ENCODE measurements at regions not wholly inside any gene's neighbourhood (a gene's known extent, or its start where the extent isn't known, plus 50 kb on each side); places are given as distances from the start of the nearest gene placed in this dataset.

DNA sequence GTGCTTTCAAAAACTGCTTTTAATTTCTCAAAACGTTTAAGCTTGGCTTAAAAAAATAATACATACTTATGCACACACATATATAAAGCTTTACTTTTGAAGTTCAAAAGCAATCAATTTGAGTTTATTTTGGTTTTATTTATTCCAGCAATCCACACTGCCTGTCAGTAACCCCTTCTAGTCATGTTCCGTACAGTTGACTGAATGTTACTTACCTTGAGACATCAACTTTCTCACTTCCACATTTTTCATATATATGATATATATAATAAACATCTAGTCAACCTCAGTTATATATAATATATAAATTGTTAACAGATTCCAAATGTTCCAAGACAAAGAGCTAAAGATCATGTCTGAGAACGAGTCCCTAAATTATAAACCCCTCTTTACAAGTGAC, 1137.3 kb upstream of the ZEB2 start:
- Histone ChIP-seq H3K4me1 (ENCODE audit: insufficient read depth, low read length) (no peaks in the 10 kb centered on the region), H3K9ac (ENCODE audit: low read depth, low read length) (no peak overlapping the region), H3K36me3 (ENCODE audit: insufficient read depth, low read length) (no peaks in the 10 kb centered on the region), H3K9me3 (ENCODE audit: control insufficient read depth, insufficient read depth, low read length) (no peaks in the 10 kb centered on the region)

- Histone ChIP-seq H3K4me1 (ENCODE audit: insufficient read depth, low read length) (no peaks in the 10 kb centered on the region), H3K36me3 (ENCODE audit: insufficient read depth, low read length) (no peaks in the 10 kb centered on the region), H3K9ac (ENCODE audit: low read depth, low read length) (no peak overlapping the region)
Observed at GRCh38 chr2:145655165-145655765, 1135.3 kb upstream of the ZEB2 start.

GRCh38 chr2:145654746-145655145, 1134.8 kb upstream of the ZEB2 start:
- H3K9ac ChIP-seq (ENCODE audit: low read depth, low read length): no peak overlapping the region

More at GRCh38 chr2:145655165-145655765, 1135.3 kb upstream of the ZEB2 start:
- H3K9me3 ChIP-seq (ENCODE audit: control insufficient read depth, insufficient read depth, low read length): no peaks in the 10 kb centered on the region

GRCh38 chr2:145654156-145654555, 1134.2 kb upstream of the ZEB2 start:
- Histone ChIP-seq H3K36me3 (ENCODE audit: insufficient read depth, low read length) (no peaks in the 10 kb centered on the region), H3K9ac (ENCODE audit: low read depth, low read length) (no peak overlapping the region), H3K9me3 (ENCODE audit: control insufficient read depth, insufficient read depth, low read length) (no peaks in the 10 kb centered on the region), H3K4me1 (ENCODE audit: insufficient read depth, low read length) (no peaks in the 10 kb centered on the region)

More at GRCh38 chr2:145654746-145655145, 1134.8 kb upstream of the ZEB2 start:
- Histone ChIP-seq H3K9me3 (ENCODE audit: control insufficient read depth, insufficient read depth, low read length) (no peaks in the 10 kb centered on the region), H3K4me1 (ENCODE audit: insufficient read depth, low read length) (no peaks in the 10 kb centered on the region), H3K36me3 (ENCODE audit: insufficient read depth, low read length) (no peaks in the 10 kb centered on the region)

DNA sequence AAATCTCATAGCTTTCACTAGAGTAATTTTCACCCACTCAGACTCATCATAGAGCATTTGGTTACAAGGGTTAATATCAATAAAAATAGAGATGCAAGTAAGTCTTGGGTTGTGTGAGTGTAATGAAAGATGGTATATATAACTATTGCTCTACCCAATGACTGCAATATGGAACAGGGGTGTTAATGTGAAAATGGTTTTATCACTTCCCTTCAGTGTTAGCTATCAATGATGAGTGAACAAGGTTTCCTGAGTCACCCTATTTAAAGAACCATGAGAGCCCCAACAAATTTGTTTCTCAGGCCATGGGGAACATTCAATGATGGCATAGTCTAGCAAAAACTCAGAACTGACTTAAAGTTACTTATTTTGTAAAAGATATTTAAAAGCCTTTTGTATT, 1133.6 kb upstream of the ZEB2 start:
- no peaks in the 10 kb centered on the region for H3K36me3 ChIP-seq (ENCODE audit: insufficient read depth, low read length)
- no peaks in the 10 kb centered on the region for H3K9me3 ChIP-seq (ENCODE audit: control insufficient read depth, insufficient read depth, low read length)
- H3K4me1 ChIP-seq (ENCODE audit: insufficient read depth, low read length): no peaks in the 10 kb centered on the region
- no peak overlapping the region for H3K9ac ChIP-seq (ENCODE audit: low read depth, low read length)

DNA sequence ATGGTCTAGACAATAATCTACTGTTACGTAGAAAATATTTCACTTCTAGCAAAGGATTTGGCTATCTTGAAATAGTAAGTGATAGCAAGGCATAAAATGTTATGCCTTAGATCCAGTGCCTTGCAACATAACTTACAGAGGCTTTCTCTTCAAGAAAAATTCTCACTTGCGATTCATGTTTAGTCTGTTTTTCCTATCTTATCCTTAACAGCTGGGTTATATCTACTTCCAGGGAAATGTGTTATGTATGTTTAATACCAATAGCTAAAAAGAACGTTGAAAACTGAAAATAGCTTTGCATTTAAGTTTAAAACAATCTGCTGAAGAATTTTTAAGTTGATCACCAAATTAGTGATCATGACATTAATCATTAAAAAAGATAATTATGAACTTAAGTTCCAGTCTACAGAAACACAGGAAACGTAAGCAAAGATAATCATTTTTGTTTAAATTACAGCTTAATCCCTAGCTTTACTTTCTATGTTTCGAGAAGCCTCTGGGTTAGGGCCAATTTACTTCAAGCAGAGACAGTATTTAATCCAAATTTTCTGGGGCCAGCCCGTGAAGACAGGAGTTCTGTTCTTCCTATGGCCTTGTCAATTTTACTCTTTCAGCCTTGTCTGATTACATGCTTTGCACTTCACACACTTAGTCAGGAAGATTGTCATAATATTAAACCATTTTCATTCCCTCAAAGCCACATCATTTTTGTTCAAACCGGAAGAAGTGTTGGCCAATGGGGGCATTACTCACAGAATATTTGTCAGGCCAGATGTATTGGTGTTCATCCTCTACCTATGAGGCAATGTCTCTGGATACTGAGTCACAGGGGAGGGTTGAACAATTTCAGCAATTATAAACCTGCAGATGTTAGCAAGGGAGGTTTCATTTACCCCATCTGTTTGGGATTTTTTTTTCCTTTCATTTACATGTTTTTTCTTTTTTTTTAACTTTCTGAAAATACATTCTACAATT, 1132.9 kb upstream of the ZEB2 start:
- H3K36me3 ChIP-seq (ENCODE audit: insufficient read depth, low read length): no peaks in the 10 kb centered on the region
- H3K9ac ChIP-seq (ENCODE audit: low read depth, low read length): no peak overlapping the region
- H3K9me3 ChIP-seq (ENCODE audit: control insufficient read depth, insufficient read depth, low read length): no peaks in the 10 kb centered on the region
- H3K4me1 ChIP-seq (ENCODE audit: insufficient read depth, low read length): no peaks in the 10 kb centered on the region

GRCh38 chr2:145652036-145652435, 1132.1 kb upstream of the ZEB2 start:
- no peaks in the 10 kb centered on the region for H3K9me3 ChIP-seq (ENCODE audit: control insufficient read depth, insufficient read depth, low read length)
- no peaks in the 10 kb centered on the region for H3K4me1 ChIP-seq (ENCODE audit: insufficient read depth, low read length)
- no peaks in the 10 kb centered on the region for H3K36me3 ChIP-seq (ENCODE audit: insufficient read depth, low read length)
- no peak overlapping the region for H3K9ac ChIP-seq (ENCODE audit: low read depth, low read length)

DNA sequence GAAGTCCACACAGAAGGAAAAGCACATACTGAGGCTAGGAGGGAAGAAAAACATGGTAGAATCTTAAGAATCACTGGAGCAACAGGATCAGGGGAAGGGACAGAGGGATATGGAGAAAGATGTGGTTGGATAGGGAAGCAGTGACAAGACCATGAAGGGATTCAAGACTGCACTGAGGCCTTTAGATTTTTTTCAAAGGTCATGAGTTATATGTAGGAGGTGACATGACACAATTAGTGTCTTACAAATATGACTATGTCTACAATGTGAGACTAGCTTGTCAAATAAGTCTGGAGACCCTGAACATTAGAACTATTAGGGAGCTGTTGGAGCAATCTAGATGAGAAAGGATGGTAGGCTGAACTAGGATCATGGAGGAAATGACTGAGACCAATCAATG, 1130.3 kb upstream of the ZEB2 start:
- H3K36me3 ChIP-seq (ENCODE audit: insufficient read depth, low read length): no peaks in the 10 kb centered on the region
- H3K9ac ChIP-seq (ENCODE audit: low read depth, low read length): no peak overlapping the region
- no peaks in the 10 kb centered on the region for H3K9me3 ChIP-seq (ENCODE audit: control insufficient read depth, insufficient read depth, low read length)
- H3K4me1 ChIP-seq (ENCODE audit: insufficient read depth, low read length): no peaks in the 10 kb centered on the region

DNA sequence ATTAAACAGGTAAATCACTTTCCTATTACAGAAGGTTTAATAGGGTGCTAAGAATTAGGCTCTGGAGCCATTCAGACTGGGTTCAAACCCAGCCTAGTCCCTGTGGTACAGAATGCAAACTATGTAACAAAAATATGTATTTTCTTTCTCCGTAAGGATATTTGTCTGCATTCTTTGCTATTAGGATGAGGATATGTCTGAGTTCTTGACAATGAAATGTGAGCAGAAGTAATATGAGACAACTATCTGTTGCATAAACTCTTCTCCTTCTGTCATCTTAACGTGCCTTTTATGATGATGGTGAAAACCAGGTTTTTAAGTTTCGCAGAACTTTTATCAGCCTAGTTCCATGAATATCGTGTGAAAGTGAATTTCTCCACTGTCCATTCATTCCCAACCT, 1129.1 kb upstream of the ZEB2 start:
- Histone ChIP-seq H3K9me3 (ENCODE audit: control insufficient read depth, insufficient read depth, low read length) (no peaks in the 10 kb centered on the region), H3K9ac (ENCODE audit: low read depth, low read length) (no peak overlapping the region), H3K36me3 (ENCODE audit: insufficient read depth, low read length) (no peaks in the 10 kb centered on the region), H3K4me1 (ENCODE audit: insufficient read depth, low read length) (peaks cover 9% of the 10 kb centered on the region; the same call in 1 of the 2 replicates)

- H3K36me3 ChIP-seq (ENCODE audit: insufficient read depth, low read length): no peaks in the 10 kb centered on the region
- peaks cover 9% of the 10 kb centered on the region; the same call in 1 of the 2 replicates for H3K4me1 ChIP-seq (ENCODE audit: insufficient read depth, low read length)
- H3K9ac ChIP-seq (ENCODE audit: low read depth, low read length): no peak overlapping the region
- no peaks in the 10 kb centered on the region for H3K9me3 ChIP-seq (ENCODE audit: control insufficient read depth, insufficient read depth, low read length)
Observed at GRCh38 chr2:145644820-145645302, 1124.9 kb upstream of the ZEB2 start.

- Histone ChIP-seq H3K9me3 (ENCODE audit: control insufficient read depth, insufficient read depth, low read length) (no peaks in the 10 kb centered on the region), H3K9ac (ENCODE audit: low read depth, low read length) (no peak overlapping the region), H3K4me1 (ENCODE audit: insufficient read depth, low read length) (no peaks in the 10 kb centered on the region), H3K36me3 (ENCODE audit: insufficient read depth, low read length) (no peaks in the 10 kb centered on the region)
Observed at GRCh38 chr2:145638675-145639074, 1118.8 kb upstream of the ZEB2 start.

GRCh38 chr2:145635706-145636427, 1115.9 kb upstream of the ZEB2 start:
- H3K4me1 ChIP-seq (ENCODE audit: insufficient read depth, low read length): no peaks in the 10 kb centered on the region

GRCh38 chr2:145631561-145631960, 1111.6 kb upstream of the ZEB2 start:
- Histone ChIP-seq H3K4me1 (ENCODE audit: insufficient read depth, low read length) (no peaks in the 10 kb centered on the region), H3K9ac (ENCODE audit: low read depth, low read length) (no peak overlapping the region), H3K9me3 (ENCODE audit: control insufficient read depth, insufficient read depth, low read length) (no peaks in the 10 kb centered on the region), H3K36me3 (ENCODE audit: insufficient read depth, low read length) (no peaks in the 10 kb centered on the region)

More at GRCh38 chr2:145635706-145636427, 1115.9 kb upstream of the ZEB2 start:
- Histone ChIP-seq H3K36me3 (ENCODE audit: insufficient read depth, low read length) (no peaks in the 10 kb centered on the region), H3K9ac (ENCODE audit: low read depth, low read length) (no peak overlapping the region), H3K9me3 (ENCODE audit: control insufficient read depth, insufficient read depth, low read length) (no peaks in the 10 kb centered on the region)

DNA sequence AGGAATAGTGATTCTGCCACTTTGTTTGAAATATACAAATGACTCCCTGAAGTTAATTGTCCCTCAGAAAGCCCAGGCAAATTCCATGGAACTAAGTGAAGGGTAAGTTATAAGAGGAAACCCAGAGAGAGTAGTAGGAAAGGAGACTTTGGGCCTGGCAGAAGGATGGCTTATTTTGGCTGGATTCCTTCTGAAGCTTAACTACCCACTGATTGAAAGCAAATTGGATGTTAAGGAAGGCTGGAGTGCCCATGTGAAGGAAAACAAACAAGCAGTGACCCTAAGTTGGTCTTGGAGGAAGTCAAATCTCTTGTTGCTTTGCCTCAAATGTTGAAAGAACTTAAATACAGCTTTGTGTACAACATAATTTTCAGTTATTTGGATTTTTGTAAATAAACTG, 1106.4 kb upstream of the ZEB2 start:
- Histone ChIP-seq H3K4me1 (ENCODE audit: insufficient read depth, low read length) (no peaks in the 10 kb centered on the region), H3K9ac (ENCODE audit: low read depth, low read length) (no peak overlapping the region), H3K36me3 (ENCODE audit: insufficient read depth, low read length) (no peaks in the 10 kb centered on the region), H3K9me3 (ENCODE audit: control insufficient read depth, insufficient read depth, low read length) (no peaks in the 10 kb centered on the region)
